Nephron (organoid): ENCODE measurements at regions not wholly inside any gene's neighbourhood (a gene's known extent, or its start where the extent isn't known, plus 50 kb on each side); places are given as distances from the start of the nearest gene placed in this dataset.

Experiments used
- H3K27ac Mint-ChIP-seq, 3 experiments: 2 replicates each; pipeline ENCODE4 v1.8.0; 2020; ENCODE audit warnings: mixed read lengths in 3 of 3, mild to moderate bottlenecking in 2 of 3, moderate library complexity in 1 of 3
- H3K27me3 Mint-ChIP-seq: 2 replicates; pipeline ENCODE4 v1.8.0; 2021; ENCODE audit warnings: low read depth, mild to moderate bottlenecking, moderate library complexity, mixed read lengths
- H3K36me3 Mint-ChIP-seq: 2 replicates; pipeline ENCODE4 v1.8.0; 2020; ENCODE audit warnings: low read depth, mixed read lengths
- H3K4me1 Mint-ChIP-seq: 2 replicates; pipeline ENCODE4 v1.8.0; 2020; ENCODE audit warnings: mixed read lengths
- H3K4me3 Mint-ChIP-seq, 3 experiments: 2 replicates each; pipeline ENCODE4 v1.8.0; 2020; ENCODE audit warnings: mild to moderate bottlenecking in 3 of 3, mixed read lengths in 3 of 3, moderate library complexity in 2 of 3
- H3K9me3 Mint-ChIP-seq: 2 replicates; pipeline ENCODE4 v1.8.0; 2020; ENCODE audit warnings: mixed read lengths
- TF ChIP-seq, protein P1 (sequence below), 3 experiments: fragments of 200-600 bp; sonication (generic); IDR thresholded peaks; one replicate each; pipeline ENCODE4 v1.5.0; 2021; ENCODE audit warnings: antibody characterized with exemption in 3 of 3; ENCODE audit not compliant: unreplicated experiment in 3 of 3

DNA sequence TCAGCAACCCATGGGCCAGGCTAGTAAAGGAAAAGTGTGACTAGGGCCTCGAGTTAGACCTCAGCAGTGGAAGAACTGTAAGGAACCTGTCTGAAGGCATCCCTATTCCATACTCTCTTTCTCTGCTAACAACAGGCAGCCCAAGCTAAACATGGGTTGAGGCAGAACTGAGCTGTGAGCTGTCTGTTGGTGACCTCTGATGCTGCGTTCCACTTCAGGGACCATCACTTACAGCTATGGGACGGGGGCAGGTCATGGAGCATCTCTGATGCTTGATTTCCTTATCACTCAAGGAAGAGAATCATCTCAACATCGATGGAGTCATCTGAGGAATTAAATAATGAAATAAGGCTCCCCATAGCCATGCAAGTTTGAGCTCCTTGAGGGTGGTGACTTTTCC is 174.8 kb downstream of the ACTL7B start:
- Mint-ChIP-seq H3K4me1 (no peaks in the 10 kb centered on the region), H3K4me3 (no peak overlapping the region), H3K27me3 (peaks cover 8% of the 10 kb centered on the region), H3K9me3 (no peaks in the 10 kb centered on the region), H3K27ac (no peak overlapping the region), H3K36me3 (no peaks in the 10 kb centered on the region)
- TF ChIP-seq, protein P1, sequence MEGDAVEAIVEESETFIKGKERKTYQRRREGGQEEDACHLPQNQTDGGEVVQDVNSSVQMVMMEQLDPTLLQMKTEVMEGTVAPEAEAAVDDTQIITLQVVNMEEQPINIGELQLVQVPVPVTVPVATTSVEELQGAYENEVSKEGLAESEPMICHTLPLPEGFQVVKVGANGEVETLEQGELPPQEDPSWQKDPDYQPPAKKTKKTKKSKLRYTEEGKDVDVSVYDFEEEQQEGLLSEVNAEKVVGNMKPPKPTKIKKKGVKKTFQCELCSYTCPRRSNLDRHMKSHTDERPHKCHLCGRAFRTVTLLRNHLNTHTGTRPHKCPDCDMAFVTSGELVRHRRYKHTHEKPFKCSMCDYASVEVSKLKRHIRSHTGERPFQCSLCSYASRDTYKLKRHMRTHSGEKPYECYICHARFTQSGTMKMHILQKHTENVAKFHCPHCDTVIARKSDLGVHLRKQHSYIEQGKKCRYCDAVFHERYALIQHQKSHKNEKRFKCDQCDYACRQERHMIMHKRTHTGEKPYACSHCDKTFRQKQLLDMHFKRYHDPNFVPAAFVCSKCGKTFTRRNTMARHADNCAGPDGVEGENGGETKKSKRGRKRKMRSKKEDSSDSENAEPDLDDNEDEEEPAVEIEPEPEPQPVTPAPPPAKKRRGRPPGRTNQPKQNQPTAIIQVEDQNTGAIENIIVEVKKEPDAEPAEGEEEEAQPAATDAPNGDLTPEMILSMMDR (IDR thresholded peaks at IDR 0.05; ENCODE audit: unreplicated experiment in 3 of 3) = no peak

GRCh38 chr9:108677776-108678175 is 178.0 kb downstream of the ACTL7B start:
- Mint-ChIP-seq H3K36me3 (no peaks in the 10 kb centered on the region), H3K27me3 (no peaks in the 10 kb centered on the region), H3K9me3 (no peaks in the 10 kb centered on the region), H3K4me3 (no peak overlapping the region), H3K4me1 (no peaks in the 10 kb centered on the region), H3K27ac (no peak overlapping the region)
- TF ChIP-seq, protein P1 (IDR thresholded peaks at IDR 0.05; ENCODE audit: unreplicated experiment in 3 of 3) = no peak

- Mint-ChIP-seq H3K4me3 (no peak overlapping the region), H3K4me1 (no peaks in the 10 kb centered on the region), H3K9me3 (no peaks in the 10 kb centered on the region), H3K27me3 (peaks cover 5% of the 10 kb centered on the region), H3K27ac (no peak overlapping the region), H3K36me3 (no peaks in the 10 kb centered on the region)
- TF ChIP-seq, protein P1 (IDR thresholded peaks at IDR 0.05; ENCODE audit: unreplicated experiment in 3 of 3) = no peak
Observed at GRCh38 chr9:108676355-108676754, 179.4 kb downstream of the ACTL7B start.

DNA sequence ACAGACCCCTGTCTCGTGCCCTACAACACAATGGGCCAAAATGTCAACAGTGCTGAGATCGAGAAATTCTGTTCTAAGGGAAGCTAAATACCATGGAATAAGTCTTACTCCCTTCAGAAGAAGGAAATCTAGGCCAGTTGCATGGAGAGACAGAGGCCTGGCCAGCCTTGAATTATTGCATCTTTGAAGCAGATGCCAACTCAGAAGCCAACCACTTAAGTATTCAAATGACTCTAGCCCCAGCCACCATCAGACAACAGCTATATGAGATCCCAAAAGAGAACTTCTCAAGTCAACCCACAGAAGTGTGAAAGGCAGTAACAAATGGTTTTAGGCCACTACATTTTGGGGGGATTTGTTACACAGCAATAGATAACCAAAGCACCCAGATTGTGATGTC is 180.1 kb downstream of the ACTL7B start:
- Mint-ChIP-seq H3K4me3 (no peak overlapping the region), H3K9me3 (no peaks in the 10 kb centered on the region), H3K27me3 (peaks cover 5% of the 10 kb centered on the region), H3K36me3 (no peaks in the 10 kb centered on the region), H3K4me1 (no peaks in the 10 kb centered on the region), H3K27ac (no peak overlapping the region)
- TF ChIP-seq, protein P1 (IDR thresholded peaks at IDR 0.05; ENCODE audit: unreplicated experiment in 3 of 3) = no peak

- H3K4me1 Mint-ChIP-seq = no peaks in the 10 kb centered on the region
- H3K27me3 Mint-ChIP-seq = peaks cover 8% of the 10 kb centered on the region
- no peak overlapping the region for H3K4me3 Mint-ChIP-seq
- H3K36me3 Mint-ChIP-seq = no peaks in the 10 kb centered on the region
- H3K9me3 Mint-ChIP-seq = no peaks in the 10 kb centered on the region
- H3K27ac Mint-ChIP-seq = no peak overlapping the region
- TF ChIP-seq, protein P1 (IDR thresholded peaks at IDR 0.05; ENCODE audit: unreplicated experiment in 3 of 3) = no peak
Observed at GRCh38 chr9:108674766-108675530, 180.8 kb downstream of the ACTL7B start.

GRCh38 chr9:108673386-108673785 is 182.4 kb downstream of the ACTL7B start:
- Mint-ChIP-seq H3K36me3 (no peaks in the 10 kb centered on the region), H3K27me3 (peaks cover 8% of the 10 kb centered on the region), H3K4me1 (no peaks in the 10 kb centered on the region), H3K27ac (no peak overlapping the region), H3K9me3 (no peaks in the 10 kb centered on the region), H3K4me3 (no peak overlapping the region)
- TF ChIP-seq, protein P1 (IDR thresholded peaks at IDR 0.05; ENCODE audit: unreplicated experiment in 3 of 3) = no peak
